ENCODE measurements at regions not wholly inside any gene's neighbourhood (a gene's known extent, or its start where the extent isn't known, plus 50 kb on each side); places are given as distances from the start of the nearest gene placed in this dataset.

GRCh38 chr12:84698576-84699333 is 213.8 kb downstream of the SLC6A15 start:
- H3K9ac ChIP-seq (ENCODE audit: low read length) = no peak overlapping the region
- no peaks in the 10 kb centered on the region for H3K36me3 ChIP-seq (ENCODE audit: control insufficient read depth, insufficient read depth, low read length)
- H3K27me3 ChIP-seq (ENCODE audit: control insufficient read depth, insufficient read depth, low read length) = no peaks in the 10 kb centered on the region
- no peak overlapping the region for H3K27ac ChIP-seq (ENCODE audit: low read depth, low read length)
- no peak overlapping the region for H3K4me3 ChIP-seq (ENCODE audit: low read length)
- H3K4me1 ChIP-seq (ENCODE audit: control insufficient read depth, insufficient read depth, low read length) = no peaks in the 10 kb centered on the region

DNA sequence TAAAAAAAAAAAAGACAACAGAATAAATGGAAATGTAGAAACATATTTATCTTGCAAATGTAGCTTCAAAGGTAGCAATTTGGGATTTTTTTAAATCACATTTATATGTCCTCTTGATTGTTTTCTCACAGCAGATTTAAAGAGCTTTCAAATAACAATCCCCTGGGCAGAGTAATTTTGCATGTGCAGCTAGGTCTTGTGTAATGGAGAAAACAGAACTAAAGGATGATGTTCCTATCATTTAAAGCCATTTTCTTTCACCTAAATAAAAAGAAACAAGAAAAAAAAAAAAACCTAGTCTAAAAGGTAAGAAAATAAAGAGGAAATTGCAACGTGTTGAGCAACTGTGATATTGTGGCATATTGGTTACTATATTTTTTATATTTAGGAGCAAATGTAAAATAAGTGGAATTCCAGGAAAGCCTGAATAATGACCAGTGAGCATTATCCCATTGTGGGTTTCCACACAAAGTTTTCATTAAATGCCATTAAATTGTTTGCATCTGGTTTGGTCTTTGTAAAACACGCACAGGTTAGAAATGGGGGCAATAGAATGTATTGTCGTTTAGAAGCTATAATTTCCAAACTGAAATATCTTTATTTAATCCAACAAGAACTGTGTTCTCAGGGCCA is 215.6 kb downstream of the SLC6A15 start:
- no peak overlapping the region for H3K4me3 ChIP-seq (ENCODE audit: low read length)
- no peak overlapping the region for H3K9ac ChIP-seq (ENCODE audit: low read length)
- H3K27ac ChIP-seq (ENCODE audit: low read depth, low read length) = no peak overlapping the region

DNA sequence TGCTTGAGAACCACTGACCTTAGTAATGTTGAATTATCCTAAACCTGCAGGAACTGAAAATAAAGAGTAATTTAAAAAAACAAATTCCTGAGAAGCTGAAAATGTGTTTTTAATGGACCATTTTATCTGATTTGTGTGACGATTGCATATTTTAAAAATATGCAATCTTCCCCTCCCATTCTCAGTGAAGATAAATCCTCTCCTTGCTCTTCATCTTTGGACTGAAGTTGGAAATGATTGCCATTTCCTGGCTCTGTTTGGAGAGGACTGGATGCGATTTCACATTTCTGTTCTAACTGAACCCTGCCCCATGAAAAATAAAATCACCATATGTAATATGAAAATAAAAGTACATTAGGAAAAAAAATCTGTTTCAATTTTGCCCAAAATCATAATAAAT is 216.3 kb downstream of the SLC6A15 start:
- Histone ChIP-seq H3K9ac (ENCODE audit: low read length) (no peak overlapping the region), H3K27me3 (ENCODE audit: control insufficient read depth, insufficient read depth, low read length) (no peaks in the 10 kb centered on the region), H3K36me3 (ENCODE audit: control insufficient read depth, insufficient read depth, low read length) (no peaks in the 10 kb centered on the region), H3K4me1 (ENCODE audit: control insufficient read depth, insufficient read depth, low read length) (no peaks in the 10 kb centered on the region), H3K4me3 (ENCODE audit: low read length) (no peak overlapping the region), H3K27ac (ENCODE audit: low read depth, low read length) (no peak overlapping the region)

More for the DNA sequence above, 215.6 kb downstream of the SLC6A15 start:
- Histone ChIP-seq H3K36me3 (ENCODE audit: control insufficient read depth, insufficient read depth, low read length) (no peaks in the 10 kb centered on the region), H3K27me3 (ENCODE audit: control insufficient read depth, insufficient read depth, low read length) (no peaks in the 10 kb centered on the region), H3K4me1 (ENCODE audit: control insufficient read depth, insufficient read depth, low read length) (no peaks in the 10 kb centered on the region)

- H3K36me3 ChIP-seq (ENCODE audit: control insufficient read depth, insufficient read depth, low read length) = no peaks in the 10 kb centered on the region
- no peak overlapping the region for H3K27ac ChIP-seq (ENCODE audit: low read depth, low read length)
These were observed 218.5 kb downstream of the SLC6A15 start for GRCh38 chr12:84694116-84694515.

GRCh38 chr12:84692071-84692470 is 220.5 kb downstream of the SLC6A15 start:
- Histone ChIP-seq H3K27ac (ENCODE audit: low read depth, low read length) (no peak overlapping the region), H3K4me1 (ENCODE audit: control insufficient read depth, insufficient read depth, low read length) (no peaks in the 10 kb centered on the region), H3K27me3 (ENCODE audit: control insufficient read depth, insufficient read depth, low read length) (no peaks in the 10 kb centered on the region)

More at GRCh38 chr12:84694116-84694515, 218.5 kb downstream of the SLC6A15 start:
- Histone ChIP-seq H3K4me1 (ENCODE audit: control insufficient read depth, insufficient read depth, low read length) (no peaks in the 10 kb centered on the region), H3K4me3 (ENCODE audit: low read length) (no peak overlapping the region), H3K9ac (ENCODE audit: low read length) (no peak overlapping the region), H3K27me3 (ENCODE audit: control insufficient read depth, insufficient read depth, low read length) (no peaks in the 10 kb centered on the region)

GRCh38 chr12:84691266-84691665 is 221.3 kb downstream of the SLC6A15 start:
- H3K4me1 ChIP-seq (ENCODE audit: control insufficient read depth, insufficient read depth, low read length) = no peaks in the 10 kb centered on the region
- no peaks in the 10 kb centered on the region for H3K36me3 ChIP-seq (ENCODE audit: control insufficient read depth, insufficient read depth, low read length)
- no peak overlapping the region for H3K9ac ChIP-seq (ENCODE audit: low read length)
- no peak overlapping the region for H3K4me3 ChIP-seq (ENCODE audit: low read length)
- no peak overlapping the region for H3K27ac ChIP-seq (ENCODE audit: low read depth, low read length)
- H3K27me3 ChIP-seq (ENCODE audit: control insufficient read depth, insufficient read depth, low read length) = no peaks in the 10 kb centered on the region

More at GRCh38 chr12:84692071-84692470, 220.5 kb downstream of the SLC6A15 start:
- H3K4me3 ChIP-seq (ENCODE audit: low read length) = no peak overlapping the region
- no peaks in the 10 kb centered on the region for H3K36me3 ChIP-seq (ENCODE audit: control insufficient read depth, insufficient read depth, low read length)
- no peak overlapping the region for H3K9ac ChIP-seq (ENCODE audit: low read length)

DNA sequence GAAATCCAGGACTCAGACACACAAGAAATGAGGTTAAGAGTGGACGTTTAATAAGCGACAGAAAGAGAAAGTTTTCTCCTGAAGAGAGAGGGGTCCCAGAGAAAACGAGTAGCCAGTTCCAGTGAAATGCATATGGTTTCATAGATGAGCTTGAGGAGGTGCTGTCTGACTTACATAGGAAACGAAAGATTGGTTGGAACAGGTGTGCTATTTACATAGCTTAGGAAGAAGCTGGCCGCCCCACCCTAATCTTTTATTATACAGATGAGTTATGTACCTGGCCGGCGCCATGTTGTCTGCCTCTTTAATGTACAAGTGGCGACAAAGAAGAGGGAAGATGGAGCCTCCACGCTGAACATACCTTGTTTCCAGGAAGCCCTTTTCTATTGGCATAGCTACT is 223.0 kb downstream of the SLC6A15 start:
- no peaks in the 10 kb centered on the region for H3K27me3 ChIP-seq (ENCODE audit: control insufficient read depth, insufficient read depth, low read length)
- no peaks in the 10 kb centered on the region for H3K4me1 ChIP-seq (ENCODE audit: control insufficient read depth, insufficient read depth, low read length)
- no peak overlapping the region for H3K4me3 ChIP-seq (ENCODE audit: low read length)

DNA sequence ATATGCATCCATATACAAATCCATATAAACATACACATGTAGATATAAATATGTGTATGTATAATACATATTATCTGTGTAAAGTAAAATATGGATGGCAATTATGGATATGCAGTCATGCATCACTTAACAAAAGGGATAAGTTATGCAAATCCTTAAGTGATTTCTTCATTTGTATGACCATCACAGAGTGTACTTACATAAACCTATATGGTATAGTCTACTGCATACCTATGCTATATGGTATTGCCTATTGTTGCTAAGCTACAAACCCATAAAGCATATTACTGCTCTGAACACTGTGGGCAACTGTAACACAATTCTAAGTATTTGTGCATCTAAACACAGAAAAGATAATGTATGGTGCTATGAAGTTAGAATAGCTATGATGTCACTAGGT is 227.2 kb downstream of the SLC6A15 start:
- no peak overlapping the region for H3K4me3 ChIP-seq (ENCODE audit: low read length)
- H3K27ac ChIP-seq (ENCODE audit: low read depth, low read length) = no peak overlapping the region
- H3K9ac ChIP-seq (ENCODE audit: low read length) = no peak overlapping the region
- H3K4me1 ChIP-seq (ENCODE audit: control insufficient read depth, insufficient read depth, low read length) = no peaks in the 10 kb centered on the region
- H3K27me3 ChIP-seq (ENCODE audit: control insufficient read depth, insufficient read depth, low read length) = no peaks in the 10 kb centered on the region
- no peaks in the 10 kb centered on the region for H3K36me3 ChIP-seq (ENCODE audit: control insufficient read depth, insufficient read depth, low read length)

More for the DNA sequence above, 223.0 kb downstream of the SLC6A15 start:
- no peak overlapping the region for H3K27ac ChIP-seq (ENCODE audit: low read depth, low read length)
- no peak overlapping the region for H3K9ac ChIP-seq (ENCODE audit: low read length)
- no peaks in the 10 kb centered on the region for H3K36me3 ChIP-seq (ENCODE audit: control insufficient read depth, insufficient read depth, low read length)

GRCh38 chr12:84676787-84677186 is 235.8 kb downstream of the SLC6A15 start:
- H3K27ac ChIP-seq (ENCODE audit: low read depth, low read length) = no peak overlapping the region
- no peak overlapping the region for H3K9ac ChIP-seq (ENCODE audit: low read length)
- no peak overlapping the region for H3K4me3 ChIP-seq (ENCODE audit: low read length)
- H3K27me3 ChIP-seq (ENCODE audit: control insufficient read depth, insufficient read depth, low read length) = no peaks in the 10 kb centered on the region
- H3K36me3 ChIP-seq (ENCODE audit: control insufficient read depth, insufficient read depth, low read length) = no peaks in the 10 kb centered on the region
- H3K4me1 ChIP-seq (ENCODE audit: control insufficient read depth, insufficient read depth, low read length) = no peaks in the 10 kb centered on the region

DNA sequence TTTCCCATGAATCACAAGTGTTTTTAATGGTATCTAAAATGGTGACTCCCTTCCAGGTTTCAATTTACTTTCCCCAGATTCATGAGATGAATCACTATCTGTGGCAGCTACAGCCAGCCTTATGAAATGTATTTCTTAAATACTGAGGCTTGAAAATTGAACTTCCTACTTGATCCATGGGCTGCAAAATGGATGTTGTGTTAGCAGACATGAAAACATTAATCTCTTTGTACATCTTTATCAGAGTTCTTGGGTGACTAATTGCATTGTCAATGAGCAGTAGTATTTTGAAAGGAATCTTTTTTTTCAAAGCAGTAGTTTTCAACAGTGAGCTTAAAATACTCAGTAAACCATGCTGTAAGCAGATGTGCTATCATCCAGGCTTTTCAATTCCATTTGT is 250.8 kb downstream of the SLC6A15 start:
- no peaks in the 10 kb centered on the region for H3K4me1 ChIP-seq (ENCODE audit: control insufficient read depth, insufficient read depth, low read length)
- no peaks in the 10 kb centered on the region for H3K27me3 ChIP-seq (ENCODE audit: control insufficient read depth, insufficient read depth, low read length)
- no peak overlapping the region for H3K27ac ChIP-seq (ENCODE audit: low read depth, low read length)
- no peak overlapping the region for H3K4me3 ChIP-seq (ENCODE audit: low read length)
- no peaks in the 10 kb centered on the region for H3K36me3 ChIP-seq (ENCODE audit: control insufficient read depth, insufficient read depth, low read length)
- H3K9ac ChIP-seq (ENCODE audit: low read length) = no peak overlapping the region

DNA sequence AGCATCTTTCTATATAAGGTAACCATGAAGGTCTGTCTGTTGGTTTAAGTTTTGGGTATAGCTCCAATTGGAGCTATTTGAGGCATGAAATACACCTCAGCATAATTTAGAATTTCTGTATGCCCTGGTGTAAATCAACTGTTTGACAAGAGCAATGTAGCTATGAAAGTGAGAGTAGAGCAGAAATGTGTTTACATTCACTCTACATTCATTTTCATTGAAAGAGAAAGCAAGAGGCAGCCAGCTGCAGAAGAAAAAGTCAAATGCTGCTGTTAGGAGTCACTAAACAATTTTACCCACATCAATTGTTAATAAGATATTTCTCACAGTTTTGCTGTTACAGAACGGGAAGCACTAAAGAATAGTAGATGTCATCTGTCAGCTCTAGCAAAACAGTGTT is 252.5 kb downstream of the SLC6A15 start:
- Histone ChIP-seq H3K27ac (ENCODE audit: low read depth, low read length) (no peak overlapping the region), H3K36me3 (ENCODE audit: control insufficient read depth, insufficient read depth, low read length) (no peaks in the 10 kb centered on the region), H3K9ac (ENCODE audit: low read length) (no peak overlapping the region), H3K4me3 (ENCODE audit: low read length) (no peak overlapping the region), H3K4me1 (ENCODE audit: control insufficient read depth, insufficient read depth, low read length) (no peaks in the 10 kb centered on the region), H3K27me3 (ENCODE audit: control insufficient read depth, insufficient read depth, low read length) (no peaks in the 10 kb centered on the region)

GRCh38 chr12:84658877-84659276 is 253.7 kb downstream of the SLC6A15 start:
- Histone ChIP-seq H3K9ac (ENCODE audit: low read length) (no peak overlapping the region), H3K36me3 (ENCODE audit: control insufficient read depth, insufficient read depth, low read length) (no peaks in the 10 kb centered on the region), H3K27ac (ENCODE audit: low read depth, low read length) (no peak overlapping the region), H3K4me1 (ENCODE audit: control insufficient read depth, insufficient read depth, low read length) (no peaks in the 10 kb centered on the region), H3K4me3 (ENCODE audit: low read length) (no peak overlapping the region), H3K27me3 (ENCODE audit: control insufficient read depth, insufficient read depth, low read length) (no peaks in the 10 kb centered on the region)

GRCh38 chr12:84656705-84657104 is 255.9 kb downstream of the SLC6A15 start:
- no peaks in the 10 kb centered on the region for H3K36me3 ChIP-seq (ENCODE audit: control insufficient read depth, insufficient read depth, low read length)
- no peak overlapping the region for H3K27ac ChIP-seq (ENCODE audit: low read depth, low read length)
- H3K4me1 ChIP-seq (ENCODE audit: control insufficient read depth, insufficient read depth, low read length) = no peaks in the 10 kb centered on the region
- H3K27me3 ChIP-seq (ENCODE audit: control insufficient read depth, insufficient read depth, low read length) = no peaks in the 10 kb centered on the region
- H3K9ac ChIP-seq (ENCODE audit: low read length) = no peak overlapping the region
- H3K4me3 ChIP-seq (ENCODE audit: low read length) = no peak overlapping the region

Measured in rectal smooth muscle tissue (tissue), 1 donor.